Body of pancreas (tissue), 4 donors: ENCODE measurements at regions not wholly inside any gene's neighbourhood (a gene's known extent, or its start where the extent isn't known, plus 50 kb on each side); places are given as distances from the start of the nearest gene placed in this dataset.
A peak's percentile ranks its signal among the peaks of the same experiment; 100 is the strongest.
"Not testable (repeated sequence)": the region's sequence is repeated elsewhere in the genome, so short reads cannot be mapped to it uniquely, and the experiment has no call there.

Source experiments
- ATAC-seq: fragments of 150-250 bp; one replicate; pipeline ENCODE4 v1.9.1; 2016
- DNase-seq, 4 donors: peaks; one replicate each; pipeline ENCODE4 v3.0.0-alpha.2; 2019
- H3K27ac ChIP-seq, 4 donors: fragments of 200-600 bp; sonication (generic); 1 replicate in 3 of 4; 2 replicates in 1 of 4; pipeline versions ENCODE4 v1.5.1 to v1.6.1; 2016 to 2019; ENCODE audit warnings: mild to moderate bottlenecking in 1 of 4, mixed read lengths in 1 of 4, moderate library complexity in 1 of 4
- H3K27me3 ChIP-seq, 2 donors: fragments of 200-600 bp; sonication (generic); one replicate each; pipeline ENCODE4 v1.6.0; 2016; ENCODE audit warnings: mild to moderate bottlenecking in 1 of 2
- H3K36me3 ChIP-seq, 2 donors: fragments of 200-600 bp; sonication (generic); replicated peaks in 1 of 2; 2 replicates each; pipeline ENCODE4 v1.5.1; 2016; ENCODE audit warnings: low read depth in 2 of 2; ENCODE audit not compliant: insufficient read depth in 1 of 2
- H3K4me1 ChIP-seq: fragments of 200-600 bp; sonication (generic); one replicate; pipeline ENCODE4 v1.6.0; 2016
- H3K4me3 ChIP-seq, 2 donors: fragments of 200-600 bp; sonication (generic); 1 replicate in 1 of 2; 2 replicates in 1 of 2; pipeline ENCODE4 v1.5.1; 2016 to 2019
- H3K9me3 ChIP-seq, 3 donors: fragments of 200-600 bp; sonication (generic); 1 replicate in 2 of 3; 2 replicates in 1 of 3; pipeline ENCODE4 v1.5.1; 2016
- CTCF ChIP-seq, 7 experiments: fragments of 450-650 bp in 4 of 7; fragments of 200-600 bp in 3 of 7; sonication (generic) in 3 of 7; IDR thresholded peaks; one replicate each; pipeline ENCODE4 v1.5.1; 2016 to 2019; ENCODE audit warnings: antibody characterized with exemption in 7 of 7
- POLR2A ChIP-seq, 3 donors: fragments of 450-650 bp; IDR thresholded peaks; one replicate each; pipeline ENCODE4 v1.6.1; 2016; ENCODE audit warnings: antibody characterized with exemption in 3 of 3, mild to moderate bottlenecking in 2 of 3
- WGBS, 2 donors: methylation state at CpG; one replicate each; pipeline ENCODE4 v1.1.5; 2017; 5-methylcytosine and 5-hydroxymethylcytosine counted together
- intact Hi-C: fragments of 100-400 bp; cut with DNase I; formaldehyde crosslinking; loops from one replicate; pipeline ENCODE4 v1.15.1; 2023

GRCh38 chrX:129361576-129361975 lies 161.7 kb downstream of the SMARCA1 start:
- Histone ChIP-seq H3K27ac (no peak overlapping the region), H3K9me3 (no peaks in the 10 kb centered on the region), H3K4me1 (no peaks in the 10 kb centered on the region), H3K4me3 (no peak overlapping the region), H3K27me3 (no peaks in the 10 kb centered on the region), H3K36me3 (no peaks in the 10 kb centered on the region)
- no peak for ATAC-seq
- DNase-seq: no peak
- WGBS, 2 donors: 68 to 71% methylated on average over 5 of the region's 5 CpGs
- TF ChIP-seq CTCF (IDR thresholded peaks at IDR 0.05) (no peak), POLR2A (IDR thresholded peaks at IDR 0.05) (no peak)
- intact Hi-C loops: no loop called here

- H3K27me3 ChIP-seq: no peaks in the 10 kb centered on the region
- H3K9me3 ChIP-seq: no peaks in the 10 kb centered on the region
- no peaks in the 10 kb centered on the region for H3K4me1 ChIP-seq
- no peak overlapping the region for H3K4me3 ChIP-seq
- ATAC-seq (no peak), DNase-seq (peak; percentile 18 to 55 (median 22))
- intact Hi-C loops: no loop called here
- no peaks in the 10 kb centered on the region for H3K36me3 ChIP-seq
- TF ChIP-seq CTCF (IDR thresholded peaks at IDR 0.05): peak in 6 of 7 experiments; percentile 11 to 59 (median 31)
- no peak for TF ChIP-seq POLR2A (IDR thresholded peaks at IDR 0.05)
- WGBS, 2 donors: 36 to 38% methylated on average over 4 to 5 of the region's 5 CpGs
- no peak overlapping the region for H3K27ac ChIP-seq
These were observed 163.1 kb downstream of the SMARCA1 start for GRCh38 chrX:129360175-129360574.

DNA sequence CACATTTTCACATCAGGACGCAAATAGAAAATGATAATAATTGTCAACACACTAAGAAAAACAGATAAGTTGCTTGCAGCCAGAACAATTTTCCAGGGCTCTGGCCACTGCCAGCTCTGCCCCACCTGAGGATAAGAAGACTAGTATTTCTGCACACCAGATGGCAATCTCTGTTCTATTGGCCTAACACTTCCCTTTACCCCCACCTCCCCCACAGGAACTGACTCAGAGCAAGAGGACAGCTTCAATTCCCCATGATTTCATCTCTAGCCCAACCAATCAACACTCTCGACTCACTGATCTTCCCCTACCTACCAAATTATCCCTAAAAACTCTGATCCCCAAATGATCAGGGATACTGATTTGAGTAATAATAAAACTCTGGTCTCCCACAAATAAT lies 164.0 kb downstream of the SMARCA1 start:
- intact Hi-C loops: no loop called here
- ATAC-seq (no peak), DNase-seq (no peak)
- H3K27me3 ChIP-seq: no peaks in the 10 kb centered on the region
- no peak overlapping the region for H3K27ac ChIP-seq
- no peaks in the 10 kb centered on the region for H3K36me3 ChIP-seq
- no peak for TF ChIP-seq CTCF (IDR thresholded peaks at IDR 0.05)
- no peak for TF ChIP-seq POLR2A (IDR thresholded peaks at IDR 0.05)
- no peaks in the 10 kb centered on the region for H3K9me3 ChIP-seq
- no peaks in the 10 kb centered on the region for H3K4me1 ChIP-seq
- WGBS, 2 donors: 68 to 70% methylated on average over 2 of the region's 2 CpGs
- no peak overlapping the region for H3K4me3 ChIP-seq

DNA sequence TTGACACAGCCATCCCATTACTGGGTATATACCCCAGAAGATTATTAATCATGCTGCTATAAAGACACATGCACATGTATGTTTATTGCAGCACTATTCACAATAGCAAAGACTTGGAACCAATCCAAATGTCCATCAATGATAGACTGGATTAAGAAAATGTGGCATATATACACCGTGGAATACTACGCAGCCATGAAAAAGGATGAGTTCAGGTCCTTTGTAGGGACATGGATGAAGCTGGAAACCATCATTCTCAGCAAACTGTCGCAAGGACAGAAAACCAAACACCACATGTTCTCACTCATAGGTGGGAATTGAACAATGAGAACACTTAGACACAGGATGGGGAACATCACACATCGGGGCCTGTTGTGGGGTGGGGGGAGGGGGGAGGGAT lies 165.9 kb downstream of the SMARCA1 start:
- DNase-seq, H3K27me3 ChIP-seq, ATAC-seq, H3K36me3 ChIP-seq, H3K9me3 ChIP-seq, H3K27ac ChIP-seq, intact Hi-C loops, H3K4me3 ChIP-seq, H3K4me1 ChIP-seq: not testable (repeated sequence)
- 93 to 97% methylated on average over 3 of the region's 4 CpGs for WGBS, 2 donors

DNA sequence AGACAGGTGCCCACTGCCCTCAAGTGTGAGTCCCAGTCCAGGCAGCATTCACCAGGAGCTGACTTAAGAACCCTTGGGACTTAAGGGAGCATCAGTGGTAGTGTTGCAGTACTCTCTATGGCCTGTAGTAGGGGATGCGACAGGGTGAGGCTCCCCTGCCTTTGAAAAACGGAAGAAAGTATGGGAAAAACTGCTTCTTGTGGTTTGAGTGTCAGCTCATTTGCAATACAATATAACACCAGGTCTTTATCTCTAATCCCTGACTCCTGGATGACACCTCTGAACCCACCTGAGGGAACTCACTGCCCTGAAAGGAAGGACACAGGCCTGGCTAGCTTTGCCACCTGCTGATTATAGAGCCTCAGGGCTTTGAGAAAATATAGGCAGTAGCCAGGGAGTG lies 176.0 kb downstream of the SMARCA1 start:
- WGBS, 2 donors: 39 to 40% methylated on average over 2 of the region's 2 CpGs
- intact Hi-C loops: no loop called here
- no peak overlapping the region for H3K27ac ChIP-seq
- H3K4me3 ChIP-seq: no peak overlapping the region
- ATAC-seq (no peak), DNase-seq (no peak)
- TF ChIP-seq CTCF (IDR thresholded peaks at IDR 0.05) (no peak), POLR2A (IDR thresholded peaks at IDR 0.05) (no peak)
- no peaks in the 10 kb centered on the region for H3K36me3 ChIP-seq
- no peaks in the 10 kb centered on the region for H3K4me1 ChIP-seq
- H3K27me3 ChIP-seq: no peaks in the 10 kb centered on the region
- H3K9me3 ChIP-seq: no peaks in the 10 kb centered on the region
